A549 (cell line): ENCODE measurements at regions not wholly inside any gene's neighbourhood (a gene's known extent, or its start where the extent isn't known, plus 50 kb on each side); places are given as distances from the start of the nearest gene placed in this dataset.

ENCODE experiments used
- ATAC-seq, 2 experiments: fragments of 200-7000 bp in 1 of 2; fragments of >200 bp in 1 of 2; cut with Nextera tagmentation in 1 of 2; cut with Tn5 transposase in 1 of 2; 3 replicates each; pipeline versions ENCODE4 v1.8.0 to v1.9.1; 2018 to 2020; ENCODE audit warnings: mild to moderate bottlenecking in 1 of 2, moderate library complexity in 1 of 2
- CTCF ChIA-PET: fragments of 300-600 bp; sonication (Branson Sonifier 250); formaldehyde crosslinking; extraction: SDS; loops from one replicate; lab custom pipeline; 2021; ENCODE audit warnings: antibody characterized with exemption, inconsistent platforms; lab: Yijun Ruan, JAX
- POLR2A ChIA-PET: fragments of 350-600 bp; formaldehyde crosslinking; extraction: SDS; loops from one replicate; lab custom pipeline; 2021; ENCODE audit warnings: antibody characterized with exemption, inconsistent platforms; lab: Yijun Ruan, JAX
- DNase-seq, 2 experiments: peaks; one replicate each; pipeline versions ENCODE4 v3.0.0 to v3.0.0-alpha.2; 2011 to 2016; ENCODE audit warnings: low read depth in 1 of 2, low spot score in 1 of 2
- FAIRE-seq: peaks from 2 replicates; lab custom pipeline; 2011; peaks lifted over from hg19 to GRCh38; lab: Jason Lieb, UNC
- H3K27ac ChIP-seq, 2 experiments: fragments of >200 bp; sonication (Bioruptor Twin); formaldehyde crosslinking; 3 replicates each; pipeline ENCODE4 v1.5.1; 2016 to 2017
- H3K4me1 ChIP-seq: fragments of >200 bp; sonication (Bioruptor Twin); formaldehyde crosslinking; 3 replicates; pipeline ENCODE4 v1.6.1; 2016
- H3K4me2 ChIP-seq: fragments of >200 bp; sonication (Bioruptor Twin); formaldehyde crosslinking; 3 replicates; pipeline ENCODE4 v1.6.1; 2016
- H3K4me3 ChIP-seq: fragments of >200 bp; sonication (Bioruptor Twin); formaldehyde crosslinking; 3 replicates; pipeline ENCODE4 v1.5.1; 2016
- H3K9me3 ChIP-seq: fragments of >200 bp; sonication (Bioruptor Twin); formaldehyde crosslinking; 3 replicates; pipeline ENCODE4 v1.6.1; 2016
- CHD2 ChIP-seq: fragments of 150-350 bp; IDR thresholded peaks from 2 replicates; pipeline ENCODE4 v1.6.1; 2014; ENCODE audit warnings: low read length; ENCODE audit not compliant: partially characterized antibody
- CHD4 ChIP-seq: fragments of 200-600 bp; sonication (generic); IDR thresholded peaks from 2 replicates; pipeline ENCODE4 v1.6.1; 2016; ENCODE audit warnings: antibody characterized with exemption, mild to moderate bottlenecking, borderline replicate concordance
- CTCF ChIP-seq: fragments of >200 bp; sonication (Bioruptor Twin); formaldehyde crosslinking; IDR thresholded peaks from 3 replicates; pipeline ENCODE4 v1.5.1; 2016
- ELK1 ChIP-seq: fragments of 150-350 bp; IDR thresholded peaks from 2 replicates; pipeline ENCODE4 v1.6.1; 2014; ENCODE audit warnings: low read depth, mild to moderate bottlenecking, low read length
- EP300 ChIP-seq, 2 experiments: fragments of >200 bp; sonication (Bioruptor Twin); formaldehyde crosslinking; IDR thresholded peaks; 2 replicates in 1 of 2; 3 replicates in 1 of 2; pipeline ENCODE4 v1.6.1; 2016 to 2017
- ESRRA ChIP-seq: fragments of 150-350 bp; IDR thresholded peaks from 2 replicates; pipeline ENCODE4 v1.6.1; 2014; ENCODE audit warnings: mild to moderate bottlenecking, low read length, borderline replicate concordance
- FOSB ChIP-seq: fragments of 250-450 bp; sonication (Bioruptor Pico); IDR thresholded peaks from 2 replicates; pipeline ENCODE4 v1.5.0; 2020; ENCODE audit warnings: mild to moderate bottlenecking, moderate library complexity
- FOSL2 ChIP-seq, 2 experiments: fragments of 450-650 bp in 1 of 2; fragments of >200 bp in 1 of 2; sonication (Bioruptor Twin) in 1 of 2; formaldehyde crosslinking; IDR thresholded peaks; 2 replicates each; pipeline versions ENCODE4 v1.5.0 to v1.6.1; 2016 to 2020; ENCODE audit warnings: mild to moderate bottlenecking in 1 of 2, moderate library complexity in 1 of 2
- FOXS1 ChIP-seq: fragments of 250-450 bp; sonication (Bioruptor Pico); IDR thresholded peaks from 2 replicates; pipeline ENCODE4 v1.5.0; 2020; ENCODE audit warnings: mild to moderate bottlenecking, moderate library complexity
- HDAC2 ChIP-seq: fragments of 200-600 bp; sonication (generic); IDR thresholded peaks from 2 replicates; pipeline ENCODE4 v1.6.1; 2016
- HEYL ChIP-seq: fragments of 250-450 bp; sonication (Bioruptor Pico); IDR thresholded peaks from 2 replicates; pipeline ENCODE4 v1.8.0; 2021; ENCODE audit warnings: mild to moderate bottlenecking, moderate library complexity
- HOXB5 ChIP-seq: fragments of 250-450 bp; sonication (Bioruptor Pico); IDR thresholded peaks from 2 replicates; pipeline ENCODE4 v1.5.0; 2020; ENCODE audit warnings: mild to moderate bottlenecking, moderate library complexity
- MAFK ChIP-seq: fragments of 450-650 bp; IDR thresholded peaks from 2 replicates; pipeline ENCODE4 v1.6.1; 2014; ENCODE audit not compliant: partially characterized antibody
- MAZ ChIP-seq: fragments of 150-350 bp; IDR thresholded peaks from 2 replicates; pipeline ENCODE4 v1.6.1; 2014; ENCODE audit warnings: antibody characterized with exemption, low read depth, low read length, borderline replicate concordance
- NFE2L2 ChIP-seq: fragments of 150-350 bp; conservative IDR thresholded peaks from 2 replicates; pipeline ENCODE4 v1.6.1; 2014; ENCODE audit warnings: low read length
- NPAS2 ChIP-seq: fragments of 250-450 bp; sonication (Bioruptor Pico); IDR thresholded peaks from 2 replicates; pipeline ENCODE4 v1.8.0; 2022; ENCODE audit warnings: mild to moderate bottlenecking, moderate library complexity, borderline replicate concordance
- PBX3 ChIP-seq: IDR thresholded peaks from 2 replicates; pipeline ENCODE4 v1.6.1; 2012
- POLR2A ChIP-seq: IDR thresholded peaks from 2 replicates; pipeline ENCODE4 v1.6.1; 2012; ENCODE audit warnings: mild to moderate bottlenecking, low read length
- RARB ChIP-seq: fragments of 250-450 bp; sonication (Bioruptor Pico); IDR thresholded peaks from 2 replicates; pipeline ENCODE4 v1.8.0; 2021; ENCODE audit warnings: mild to moderate bottlenecking, moderate library complexity
- REST ChIP-seq: fragments of 200-600 bp; sonication (generic); IDR thresholded peaks from 2 replicates; pipeline ENCODE4 v1.6.1; 2016; ENCODE audit warnings: antibody characterized with exemption, mild to moderate bottlenecking, moderate library complexity
- RNF2 ChIP-seq: fragments of 200-600 bp; sonication (generic); IDR thresholded peaks from 2 replicates; pipeline ENCODE4 v1.6.1; 2016; ENCODE audit warnings: low read depth, mild to moderate bottlenecking, antibody characterized with exemption, moderate library complexity, borderline replicate concordance
- SREBF2 ChIP-seq: fragments of 450-650 bp; IDR thresholded peaks from 2 replicates; pipeline ENCODE4 v1.6.1; 2014; ENCODE audit warnings: mild to moderate bottlenecking, moderate library complexity
- ZFP36 ChIP-seq: fragments of 450-650 bp; IDR thresholded peaks from 2 replicates; pipeline ENCODE4 v1.6.1; 2014; ENCODE audit warnings: borderline replicate concordance; ENCODE audit not compliant: partially characterized antibody
- whole genome bisulfite sequencing: methylation state at CpG from one replicate; pipeline ENCODE4 v1.1.6; 2017; ENCODE audit errors: missing lambda C conversion rate; 5-methylcytosine and 5-hydroxymethylcytosine counted together

GRCh38 chr6:74334722-74335121 lies 638.7 kb downstream of the CD109 start:
- 30% methylated on average over 2 of the region's 2 CpGs for WGBS
- CTCF ChIA-PET = no interaction called here
- H3K4me1 ChIP-seq = no peaks in the 10 kb centered on the region
- FAIRE-seq = no peak
- ATAC-seq = no peak
- TF ChIP-seq MAFK (peak; percentile 44), CHD4 (no peak)
- no peak overlapping the region for H3K27ac ChIP-seq
- no peaks in the 10 kb centered on the region for H3K9me3 ChIP-seq
- POLR2A ChIA-PET = no interaction called here
- DNase-seq = no peak
- H3K4me3 ChIP-seq = no peak overlapping the region
- H3K4me2 ChIP-seq = no peak overlapping the region

GRCh38 chr6:74333406-74333805 lies 637.4 kb downstream of the CD109 start:
- Histone ChIP-seq H3K4me2 (no peak overlapping the region), H3K4me3 (no peak overlapping the region), H3K9me3 (no peaks in the 10 kb centered on the region), H3K4me1 (no peaks in the 10 kb centered on the region)
- CTCF ChIA-PET = interaction anchor here (1.1 kb wide), 1 partner anchor 876 kb away, joined by 3 read pairs; no protein-coding TSS in a partner anchor
- no peak for FAIRE-seq
- ATAC-seq = no peak
- POLR2A ChIA-PET = no interaction called here
- DNase-seq = no peak
- no peak for TF ChIP-seq EP300 (IDR thresholded peaks at IDR 0.05)
- TF ChIP-seq FOSB (CRISPR knock-in tag) = no peak
- TF ChIP-seq HEYL (CRISPR knock-in tag) = no peak
- no peak for TF ChIP-seq ZFP36
- TF ChIP-seq CTCF = no peak
- no peak for TF ChIP-seq NFE2L2
- no peak for TF ChIP-seq ELK1
- TF ChIP-seq PBX3 = no peak
- no peak for TF ChIP-seq MAZ
- no peak for TF ChIP-seq FOSL2 (IDR thresholded peaks at IDR 0.05)
- TF ChIP-seq FOSL2 (CRISPR knock-in tag; IDR thresholded peaks at IDR 0.05) = no peak
- no peak for TF ChIP-seq NPAS2
- no peak for TF ChIP-seq RNF2
- TF ChIP-seq, all 56 proteins: peak for 0
- no peak overlapping the region for H3K27ac ChIP-seq

- TF ChIP-seq SREBF2 = no peak
- no peak for FAIRE-seq
- DNase-seq = no peak
- no peaks in the 10 kb centered on the region for H3K9me3 ChIP-seq
- H3K4me1 ChIP-seq = peaks cover 2% of the 10 kb centered on the region; the same call in 1 of the 3 replicates
- ChIA-PET CTCF (no interaction called here), POLR2A (no interaction called here)
- 0 out of 3 replicates have a peak overlapping the region, but pooled peaks have one; percentile 37 for H3K4me2 ChIP-seq
- H3K4me3 ChIP-seq = no peak overlapping the region
- ATAC-seq = no peak
- H3K27ac ChIP-seq = no peak overlapping the region
Observed at GRCh38 chr6:74320715-74321114, 624.7 kb downstream of the CD109 start.

GRCh38 chr6:74320074-74320473 lies 624.1 kb downstream of the CD109 start:
- DNase-seq = peak in 1 of 2 experiments; percentile 23
- no peaks in the 10 kb centered on the region for H3K9me3 ChIP-seq
- FAIRE-seq = no peak
- H3K4me3 ChIP-seq = no peak overlapping the region
- H3K27ac ChIP-seq = no peak overlapping the region
- ChIA-PET CTCF (no interaction called here), POLR2A (no interaction called here)
- TF ChIP-seq HDAC2 (no peak), RARB (CRISPR knock-in tag) (no peak), RNF2 (no peak), CHD2 (no peak), REST (no peak), POLR2A (no peak), CHD4 (no peak), ESRRA (no peak), ZFP36 (no peak), FOXS1 (CRISPR knock-in tag) (no peak), HOXB5 (CRISPR knock-in tag) (no peak)
- no peak for ATAC-seq
- H3K4me1 ChIP-seq = peaks cover 2% of the 10 kb centered on the region; the same call in 1 of the 3 replicates
- peak overlapping the region; percentile 37; the same call in 2 of the 3 replicates for H3K4me2 ChIP-seq
